ENCODE measurements at regions not wholly inside any gene's neighbourhood (a gene's known extent, or its start where the extent isn't known, plus 50 kb on each side); places are given as distances from the start of the nearest gene placed in this dataset.

DNA sequence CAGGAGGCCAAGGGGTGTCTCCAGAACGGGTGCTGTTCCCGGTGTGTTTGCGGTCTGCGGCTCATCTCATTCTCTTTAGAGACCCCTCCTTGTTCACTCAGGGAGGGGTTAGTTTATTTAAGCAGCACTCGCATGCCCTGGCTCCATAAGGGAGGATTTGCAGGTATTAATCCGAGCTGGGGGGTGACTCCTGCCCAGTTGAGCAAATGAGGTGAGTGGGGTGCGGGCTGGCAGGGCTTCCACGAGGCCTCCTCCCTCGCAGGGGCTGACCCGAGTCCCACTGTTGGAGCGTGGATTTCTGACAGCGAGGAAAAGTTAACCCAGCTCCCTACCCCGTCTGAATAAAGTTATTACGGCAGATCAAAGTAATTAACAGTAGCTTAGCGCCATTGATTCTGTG is 371.8 kb upstream of the SALL3 start:
- DNase-seq (ENCODE audit: low read depth, low spot score) = no peak
- no peak overlapping the region for H3K4me3 ChIP-seq (ENCODE audit: low read depth, low read length)
- in situ Hi-C loops (cut with HindIII; ENCODE audit: low sequenced_read_pairs) = no loop called here
- TF ChIP-seq, protein P1, sequence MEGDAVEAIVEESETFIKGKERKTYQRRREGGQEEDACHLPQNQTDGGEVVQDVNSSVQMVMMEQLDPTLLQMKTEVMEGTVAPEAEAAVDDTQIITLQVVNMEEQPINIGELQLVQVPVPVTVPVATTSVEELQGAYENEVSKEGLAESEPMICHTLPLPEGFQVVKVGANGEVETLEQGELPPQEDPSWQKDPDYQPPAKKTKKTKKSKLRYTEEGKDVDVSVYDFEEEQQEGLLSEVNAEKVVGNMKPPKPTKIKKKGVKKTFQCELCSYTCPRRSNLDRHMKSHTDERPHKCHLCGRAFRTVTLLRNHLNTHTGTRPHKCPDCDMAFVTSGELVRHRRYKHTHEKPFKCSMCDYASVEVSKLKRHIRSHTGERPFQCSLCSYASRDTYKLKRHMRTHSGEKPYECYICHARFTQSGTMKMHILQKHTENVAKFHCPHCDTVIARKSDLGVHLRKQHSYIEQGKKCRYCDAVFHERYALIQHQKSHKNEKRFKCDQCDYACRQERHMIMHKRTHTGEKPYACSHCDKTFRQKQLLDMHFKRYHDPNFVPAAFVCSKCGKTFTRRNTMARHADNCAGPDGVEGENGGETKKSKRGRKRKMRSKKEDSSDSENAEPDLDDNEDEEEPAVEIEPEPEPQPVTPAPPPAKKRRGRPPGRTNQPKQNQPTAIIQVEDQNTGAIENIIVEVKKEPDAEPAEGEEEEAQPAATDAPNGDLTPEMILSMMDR (IDR thresholded peaks at IDR 0.05; ENCODE audit: low read depth, low read length) = no peak

DNA sequence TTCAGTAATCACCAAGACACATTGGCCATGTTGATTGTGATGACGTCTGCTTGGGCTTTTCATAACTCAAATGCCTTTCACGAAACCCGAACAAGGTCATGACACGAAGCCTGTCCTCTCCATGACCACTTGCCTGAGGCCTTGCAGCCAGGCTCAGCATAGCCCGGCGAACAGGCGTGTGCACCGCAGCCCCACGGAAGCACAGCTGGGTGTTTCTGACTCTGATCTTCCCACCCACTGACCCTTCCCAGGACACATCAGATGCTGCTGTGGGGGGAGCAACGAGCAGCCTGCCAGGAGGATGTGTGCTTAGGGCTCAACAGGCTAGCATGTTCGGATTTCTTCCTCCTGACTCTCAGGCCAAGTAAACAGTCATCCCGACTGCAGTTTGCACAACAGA is 369.4 kb upstream of the SALL3 start:
- in situ Hi-C loops (cut with HindIII; ENCODE audit: low sequenced_read_pairs) = no loop called here
- TF ChIP-seq, protein P1 (IDR thresholded peaks at IDR 0.05; ENCODE audit: low read depth, low read length) = no peak

DNA sequence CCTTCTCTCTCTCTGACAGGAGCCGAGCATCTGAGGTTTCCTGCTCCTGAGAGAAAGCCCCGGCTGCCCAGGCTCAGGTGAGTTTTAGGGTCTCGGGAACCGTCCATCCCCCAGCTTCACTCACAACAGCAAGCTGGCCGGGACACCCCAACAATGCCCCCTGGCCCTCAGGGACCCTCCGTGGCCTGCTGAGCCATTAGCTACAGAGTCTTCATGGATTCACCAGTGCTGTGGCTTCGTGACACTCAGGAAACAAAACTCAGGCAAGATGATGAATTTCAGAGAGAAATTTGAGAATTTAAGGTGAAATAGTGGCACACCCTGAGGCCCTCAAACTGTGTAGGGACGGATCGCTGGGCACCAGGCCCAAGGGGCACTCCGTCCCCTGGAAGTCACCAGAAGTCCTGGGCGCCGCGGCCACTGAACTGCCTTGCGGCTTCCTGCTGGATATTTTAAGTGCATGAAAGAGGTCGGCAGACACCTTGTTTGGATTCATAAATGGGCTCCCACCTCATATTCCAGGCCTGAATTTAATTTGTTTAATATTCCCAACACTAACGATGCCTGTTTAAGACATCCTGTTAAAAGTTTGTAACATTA is 368.3 kb upstream of the SALL3 start:
- DNase-seq (ENCODE audit: low read depth, low spot score) = no peak
- in situ Hi-C loops (cut with HindIII; ENCODE audit: low sequenced_read_pairs) = no loop called here
- TF ChIP-seq, protein P1 (IDR thresholded peaks at IDR 0.05; ENCODE audit: low read depth, low read length) = no peak
- no peak overlapping the region for H3K4me3 ChIP-seq (ENCODE audit: low read depth, low read length)

More for the DNA sequence above, 369.4 kb upstream of the SALL3 start:
- no peak overlapping the region for H3K4me3 ChIP-seq (ENCODE audit: low read depth, low read length)
- DNase-seq (ENCODE audit: low read depth, low spot score) = no peak

DNA sequence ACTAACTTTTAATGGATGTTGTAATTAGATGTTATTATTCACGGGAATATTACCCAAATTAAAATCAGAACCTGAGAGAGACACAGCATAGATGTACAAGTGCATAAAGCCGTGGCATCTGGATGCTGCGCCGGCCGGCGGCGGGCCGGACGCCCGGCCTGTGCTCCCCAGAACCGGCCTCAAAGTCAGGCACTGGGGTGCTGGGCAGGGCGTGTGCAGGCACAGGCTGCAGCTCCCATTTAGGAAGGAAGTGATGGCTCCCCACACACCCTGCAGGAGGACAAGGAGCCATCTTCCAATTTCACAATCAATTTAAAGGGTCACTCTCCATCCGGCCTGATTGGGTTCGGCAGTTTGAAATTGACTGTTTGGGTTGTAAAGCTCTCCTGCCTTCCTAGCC is 367.7 kb upstream of the SALL3 start:
- H3K4me3 ChIP-seq (ENCODE audit: low read depth, low read length) = no peak overlapping the region
- DNase-seq (ENCODE audit: low read depth, low spot score) = no peak
- in situ Hi-C loops (cut with HindIII; ENCODE audit: low sequenced_read_pairs) = no loop called here
- TF ChIP-seq, protein P1 (IDR thresholded peaks at IDR 0.05; ENCODE audit: low read depth, low read length) = no peak

DNA sequence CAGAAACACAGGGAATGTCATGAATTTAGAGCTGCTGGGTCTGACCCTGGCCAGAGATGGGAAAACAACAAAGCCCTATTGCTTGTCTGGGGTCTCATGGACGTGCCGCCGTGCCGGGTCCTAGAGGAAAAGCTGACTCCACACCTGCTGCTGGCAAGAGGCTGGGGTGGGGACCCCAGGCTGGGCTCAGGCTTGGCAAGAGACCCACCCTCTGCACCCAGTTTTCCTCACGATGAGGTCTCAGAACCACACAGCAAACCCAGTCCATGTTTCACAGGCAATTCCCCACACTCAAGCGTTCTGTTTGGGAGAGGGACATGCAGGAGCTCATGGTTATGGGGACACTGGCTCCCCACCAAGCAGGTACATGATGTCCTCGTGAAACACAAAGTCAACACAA is 367.3 kb upstream of the SALL3 start:
- TF ChIP-seq, protein P1 (IDR thresholded peaks at IDR 0.05; ENCODE audit: low read depth, low read length) = no peak
- no peak overlapping the region for H3K4me3 ChIP-seq (ENCODE audit: low read depth, low read length)
- in situ Hi-C loops (cut with HindIII; ENCODE audit: low sequenced_read_pairs) = no loop called here
- DNase-seq (ENCODE audit: low read depth, low spot score) = no peak

DNA sequence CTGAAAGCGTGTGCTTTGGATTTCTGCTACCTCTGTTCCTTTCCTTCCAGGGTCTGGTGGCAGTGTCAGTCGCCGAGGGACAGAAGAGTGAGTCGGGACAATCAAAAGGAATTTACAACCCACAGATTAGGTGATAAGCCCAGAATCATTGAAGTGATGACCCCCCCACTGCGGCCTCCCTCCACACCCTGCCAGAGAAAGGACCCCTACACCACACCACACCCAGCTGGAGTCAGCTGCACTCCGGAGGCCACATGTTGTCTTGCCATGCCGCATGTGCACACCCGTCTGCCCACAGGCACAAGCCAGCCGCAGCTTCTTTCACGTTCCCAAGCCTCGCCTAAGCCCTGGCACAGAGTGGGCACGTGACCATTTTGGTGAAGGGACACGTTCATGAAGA is 366.8 kb upstream of the SALL3 start:
- TF ChIP-seq, protein P1 (IDR thresholded peaks at IDR 0.05; ENCODE audit: low read depth, low read length) = no peak
- H3K4me3 ChIP-seq (ENCODE audit: low read depth, low read length) = no peak overlapping the region
- no peak for DNase-seq (ENCODE audit: low read depth, low spot score)
- in situ Hi-C loops (cut with HindIII; ENCODE audit: low sequenced_read_pairs) = no loop called here

DNA sequence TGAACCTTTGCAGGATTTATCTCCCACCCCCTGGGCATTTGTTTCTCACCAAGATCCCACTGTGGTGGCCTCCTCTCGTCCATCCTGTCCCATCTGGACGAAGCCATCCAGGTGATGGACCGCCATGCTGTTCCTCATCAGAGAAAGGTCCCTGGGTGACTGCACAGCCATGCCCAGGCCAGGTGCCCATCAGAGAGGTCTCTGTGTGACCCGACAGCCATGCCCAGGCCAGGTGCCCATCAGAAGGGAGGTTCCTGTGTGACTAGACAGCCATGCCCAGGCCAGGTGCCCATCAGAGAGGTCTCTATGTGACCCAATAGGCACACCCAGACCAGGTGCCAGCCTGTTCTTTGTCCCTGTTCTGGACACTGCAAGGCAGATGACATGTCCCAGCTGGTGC is 360.9 kb upstream of the SALL3 start:
- in situ Hi-C loops (cut with HindIII; ENCODE audit: low sequenced_read_pairs) = no loop called here
- DNase-seq (ENCODE audit: low read depth, low spot score) = no peak
- TF ChIP-seq, protein P1 (IDR thresholded peaks at IDR 0.05; ENCODE audit: low read depth, low read length) = no peak
- no peak overlapping the region for H3K4me3 ChIP-seq (ENCODE audit: low read depth, low read length)

Measured in astrocyte of the spinal cord (primary cell).